OCI-LY1 (cell line): ENCODE measurements at regions not wholly inside any gene's neighbourhood (a gene's known extent, or its start where the extent isn't known, plus 50 kb on each side); places are given as distances from the start of the nearest gene placed in this dataset.

ENCODE experiments used
- H2AFZ ChIP-seq: fragments of 200-600 bp; sonication (generic), shearing (Covaris generic); 2 replicates; pipeline ENCODE4 v1.6.0; 2014; ENCODE audit warnings: antibody characterized with exemption, mild to moderate bottlenecking, low read length
- H3F3A ChIP-seq: fragments of 200-600 bp; sonication (generic), shearing (Covaris generic); 2 replicates; pipeline ENCODE4 v1.6.0; 2014; ENCODE audit warnings: mild to moderate bottlenecking, antibody characterized with exemption, low read length, moderate library complexity; ENCODE audit not compliant: insufficient read depth
- H3K27ac ChIP-seq: fragments of 200-600 bp; sonication (generic); 2 replicates; pipeline ENCODE4 v1.5.1; 2014; ENCODE audit warnings: low read length, mixed run types, mild to moderate bottlenecking, low read depth; ENCODE audit not compliant: poor library complexity, severe bottlenecking
- H3K27me3 ChIP-seq: fragments of 200-600 bp; sonication (generic); 2 replicates; pipeline ENCODE4 v1.6.0; 2014; ENCODE audit warnings: antibody characterized with exemption, mild to moderate bottlenecking, low read length, moderate library complexity; ENCODE audit not compliant: insufficient read depth
- H3K36me3 ChIP-seq: fragments of 200-600 bp; sonication (generic); 2 replicates; pipeline ENCODE4 v1.6.1; 2014; ENCODE audit warnings: mild to moderate bottlenecking, antibody characterized with exemption, low read length, moderate library complexity, mixed read lengths; ENCODE audit not compliant: insufficient read depth
- H3K4me1 ChIP-seq: fragments of 200-600 bp; sonication (generic); 2 replicates; pipeline ENCODE4 v1.5.1; 2014; ENCODE audit warnings: mild to moderate bottlenecking, low read length, moderate library complexity; ENCODE audit not compliant: insufficient read depth, severe bottlenecking
- H3K4me2 ChIP-seq: fragments of 200-600 bp; sonication (generic), shearing (Covaris generic); 2 replicates; pipeline ENCODE4 v1.6.1; 2014; ENCODE audit warnings: low read length
- H3K4me3 ChIP-seq: fragments of 200-600 bp; sonication (generic); 2 replicates; pipeline ENCODE4 v1.5.1; 2014; ENCODE audit warnings: low read length, low read depth, mild to moderate bottlenecking, mixed read lengths; ENCODE audit not compliant: poor library complexity, severe bottlenecking
- H3K79me2 ChIP-seq: fragments of 200-600 bp; shearing (Covaris generic); 2 replicates; pipeline ENCODE4 v1.6.1; 2016; ENCODE audit warnings: mixed run types, low read length, mixed read lengths; ENCODE audit not compliant: insufficient read depth
- H3K9ac ChIP-seq: fragments of 200-600 bp; sonication (generic), shearing (Covaris generic); 2 replicates; pipeline ENCODE4 v1.6.1; 2014; ENCODE audit warnings: mild to moderate bottlenecking, low read length, mixed read lengths
- H3K9me2 ChIP-seq: fragments of 200-600 bp; sonication (generic), shearing (Covaris generic); 2 replicates; pipeline ENCODE4 v1.6.1; 2014; ENCODE audit warnings: low read depth, mild to moderate bottlenecking, low read length, mixed read lengths
- H3K9me3 ChIP-seq: fragments of 200-600 bp; shearing (Covaris generic); 2 replicates; pipeline ENCODE4 v1.6.1; 2014; ENCODE audit warnings: low read length, mixed read lengths
- H4K20me1 ChIP-seq: fragments of 200-600 bp; sonication (generic), shearing (Covaris generic); 2 replicates; pipeline ENCODE4 v1.6.0; 2016; ENCODE audit warnings: mild to moderate bottlenecking, low read length; ENCODE audit not compliant: insufficient read depth
- CTCF ChIP-seq: fragments of 200-600 bp; sonication (generic), shearing (Covaris generic); IDR thresholded peaks from 2 replicates; pipeline ENCODE4 v1.5.1; 2017; ENCODE audit warnings: mild to moderate bottlenecking, antibody characterized with exemption, low read length, moderate library complexity, mixed read lengths
- EZH2 ChIP-seq: fragments of 200-600 bp; sonication (generic), shearing (Covaris generic); IDR thresholded peaks from 2 replicates; pipeline ENCODE4 v1.8.0; 2017; ENCODE audit warnings: borderline replicate concordance, mixed run types, mild to moderate bottlenecking, antibody characterized with exemption, low read length, moderate library complexity, mixed read lengths

GRCh38 chr22:47239474-47239860 is 477.0 kb downstream of the TBC1D22A start:
- no peak overlapping the region for H3K4me3 ChIP-seq

GRCh38 chr22:47238690-47239473 is 476.4 kb downstream of the TBC1D22A start:
- H2AFZ ChIP-seq = no peak overlapping the region
- H3K36me3 ChIP-seq = no peaks in the 10 kb centered on the region
- H3K9ac ChIP-seq = no peak overlapping the region
- H3K79me2 ChIP-seq = no peaks in the 10 kb centered on the region
- H3K9me2 ChIP-seq = no peaks in the 10 kb centered on the region
- TF ChIP-seq CTCF (no peak), EZH2 (no peak)
- no peaks in the 10 kb centered on the region for H3K9me3 ChIP-seq
- H3F3A ChIP-seq = no peaks in the 10 kb centered on the region
- H3K27ac ChIP-seq = no peak overlapping the region
- no peak overlapping the region for H3K4me3 ChIP-seq
- no peaks in the 10 kb centered on the region for H4K20me1 ChIP-seq
- no peak overlapping the region for H3K4me2 ChIP-seq
- H3K27me3 ChIP-seq = no peaks in the 10 kb centered on the region
- no peaks in the 10 kb centered on the region for H3K4me1 ChIP-seq

More at GRCh38 chr22:47239474-47239860, 477.0 kb downstream of the TBC1D22A start:
- Histone ChIP-seq H3K4me1 (no peaks in the 10 kb centered on the region), H3K9me2 (no peaks in the 10 kb centered on the region), H3K4me2 (no peak overlapping the region), H2AFZ (no peak overlapping the region), H3K9ac (no peak overlapping the region), H3K36me3 (no peaks in the 10 kb centered on the region), H3K27ac (no peak overlapping the region), H3K79me2 (no peaks in the 10 kb centered on the region), H4K20me1 (no peaks in the 10 kb centered on the region), H3K9me3 (no peaks in the 10 kb centered on the region), H3F3A (no peaks in the 10 kb centered on the region), H3K27me3 (no peaks in the 10 kb centered on the region)
- no peak for TF ChIP-seq EZH2

DNA sequence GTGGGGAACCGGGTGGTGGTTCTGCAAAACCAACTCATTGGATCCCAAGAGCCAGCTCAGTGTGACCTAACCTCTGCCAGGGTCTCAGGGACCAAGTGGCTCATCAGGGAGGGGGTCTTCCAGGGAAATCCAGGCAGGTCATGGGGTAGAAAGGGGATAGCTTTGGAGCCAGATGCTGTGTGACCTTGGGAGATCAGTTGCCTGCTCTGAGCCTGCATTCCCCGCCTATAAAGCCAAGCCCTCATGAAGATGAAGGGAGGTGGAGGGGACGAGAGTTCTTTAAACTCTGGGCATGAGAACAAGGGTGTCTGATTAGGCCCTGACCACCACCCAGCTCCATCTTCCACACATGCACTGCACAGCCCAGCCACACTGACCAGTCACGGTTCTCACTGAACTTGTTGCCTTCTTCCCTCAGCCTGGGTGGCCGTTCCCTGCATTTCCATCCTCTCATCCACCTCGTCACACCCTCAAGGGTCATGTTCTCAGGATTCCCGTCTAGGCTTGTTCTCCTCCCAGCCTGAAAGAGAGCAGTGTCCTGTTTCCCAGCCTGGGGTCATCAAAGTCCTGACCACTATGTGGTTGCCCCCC is 475.5 kb downstream of the TBC1D22A start:
- Histone ChIP-seq H3K4me1 (no peaks in the 10 kb centered on the region), H3K9me3 (no peaks in the 10 kb centered on the region), H3K9me2 (no peaks in the 10 kb centered on the region), H3K27me3 (no peaks in the 10 kb centered on the region; the same call in 1 of the 2 replicates), H3F3A (no peaks in the 10 kb centered on the region), H2AFZ (no peak overlapping the region), H3K4me2 (no peak overlapping the region), H4K20me1 (no peaks in the 10 kb centered on the region), H3K4me3 (no peak overlapping the region), H3K79me2 (no peaks in the 10 kb centered on the region), H3K27ac (no peak overlapping the region), H3K9ac (no peak overlapping the region), H3K36me3 (no peaks in the 10 kb centered on the region)
- TF ChIP-seq EZH2 (no peak), CTCF (no peak)
